Frontal cortex (tissue), 3 donors: ENCODE measurements at regions not wholly inside any gene's neighbourhood (a gene's known extent, or its start where the extent isn't known, plus 50 kb on each side); places are given as distances from the start of the nearest gene placed in this dataset.
"Not testable (repeated sequence)": the region's sequence is repeated elsewhere in the genome, so short reads cannot be mapped to it uniquely, and the experiment has no call there.

ENCODE experiments used
- DNase-seq, 2 donors: peaks; one replicate each; pipeline ENCODE4 v3.0.0; 2012; ENCODE audit warnings: low spot score in 2 of 2
- FAIRE-seq: peaks from 2 replicates; lab custom pipeline; 2012; peaks lifted over from hg19 to GRCh38; lab: Jason Lieb, UNC
- donor health status: control.
- donor health status: control.
- donor health status: control.

GRCh38 chr5:89064054-89064453 is 181.1 kb upstream of the MEF2C start:
- DNase-seq (no peak), FAIRE-seq (no peak)

DNA sequence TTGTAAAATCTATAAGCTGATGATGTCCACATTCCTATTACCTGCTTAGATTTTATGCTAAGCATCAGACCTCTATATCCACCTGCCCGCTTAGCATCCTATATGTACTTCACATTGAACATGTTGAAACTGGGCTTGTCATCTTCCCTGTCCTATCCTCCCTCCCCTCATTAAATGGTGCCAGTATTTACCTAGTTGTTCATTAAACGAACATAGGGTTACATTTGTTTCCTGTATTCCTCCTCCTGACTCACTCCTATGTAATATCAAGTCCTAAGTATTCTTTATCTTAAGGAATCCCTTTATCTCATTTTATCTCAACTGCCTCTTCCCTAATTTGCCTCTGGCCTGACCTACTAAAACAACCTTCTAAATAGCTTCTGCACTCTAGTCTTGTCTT is 177.8 kb upstream of the MEF2C start:
- DNase-seq (no peak), FAIRE-seq (no peak)

GRCh38 chr5:89059274-89059673 is 176.3 kb upstream of the MEF2C start:
- no peak for DNase-seq
- FAIRE-seq: no peak

- FAIRE-seq (no peak), DNase-seq (no peak)
Observed at GRCh38 chr5:89055695-89056085, 172.7 kb upstream of the MEF2C start.

GRCh38 chr5:89055015-89055694 is 172.2 kb upstream of the MEF2C start:
- FAIRE-seq: no peak
- DNase-seq: no peak

GRCh38 chr5:89053547-89053946 is 170.6 kb upstream of the MEF2C start:
- FAIRE-seq: no peak

DNA sequence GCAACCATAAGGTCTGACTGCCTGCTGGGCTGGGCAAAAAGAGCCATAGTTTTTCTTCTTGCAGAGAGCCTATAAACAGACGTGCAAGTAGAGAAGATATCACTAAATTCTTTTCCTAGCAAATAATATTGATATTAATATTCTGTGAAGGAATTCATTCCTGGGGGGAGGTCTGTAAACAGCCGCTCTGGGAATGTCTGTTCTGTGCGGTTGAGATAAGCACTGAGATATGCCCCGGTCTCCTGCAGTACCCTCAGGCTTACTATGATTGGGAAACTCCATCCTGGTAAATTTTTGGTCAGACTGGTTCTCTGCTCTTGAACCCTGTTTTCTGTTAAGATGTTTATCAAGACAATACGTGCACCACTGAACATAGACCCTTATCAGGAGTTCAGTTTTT is 167.1 kb upstream of the MEF2C start:
- not testable (repeated sequence) for FAIRE-seq, DNase-seq

More at GRCh38 chr5:89053547-89053946, 170.6 kb upstream of the MEF2C start:
- no peak for DNase-seq

- FAIRE-seq (no peak), DNase-seq (no peak)
Observed at GRCh38 chr5:89047571-89047970, 164.6 kb upstream of the MEF2C start.

DNA sequence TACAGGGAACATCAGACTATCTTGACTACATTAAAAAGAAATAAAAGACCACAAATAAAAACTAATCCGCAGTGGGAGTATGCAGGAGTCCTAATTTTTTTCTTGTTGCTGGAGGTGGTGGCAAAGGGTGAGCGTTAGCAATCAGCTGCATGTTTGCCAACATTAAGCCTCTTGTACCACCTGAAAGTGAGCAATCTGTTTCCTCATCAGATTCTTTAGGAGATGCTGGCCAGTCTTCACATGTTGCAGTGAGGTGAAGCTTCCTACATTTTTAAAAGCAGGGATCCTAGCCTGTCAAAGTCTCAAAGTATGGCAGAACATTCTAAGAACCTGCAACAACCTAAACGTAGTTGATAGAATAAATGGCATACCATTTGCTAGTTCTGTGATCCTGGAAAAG is 162.2 kb upstream of the MEF2C start:
- no peak for FAIRE-seq
- no peak for DNase-seq

- DNase-seq (no peak), FAIRE-seq (no peak)
Observed at GRCh38 chr5:89044674-89045200, 161.8 kb upstream of the MEF2C start.

DNA sequence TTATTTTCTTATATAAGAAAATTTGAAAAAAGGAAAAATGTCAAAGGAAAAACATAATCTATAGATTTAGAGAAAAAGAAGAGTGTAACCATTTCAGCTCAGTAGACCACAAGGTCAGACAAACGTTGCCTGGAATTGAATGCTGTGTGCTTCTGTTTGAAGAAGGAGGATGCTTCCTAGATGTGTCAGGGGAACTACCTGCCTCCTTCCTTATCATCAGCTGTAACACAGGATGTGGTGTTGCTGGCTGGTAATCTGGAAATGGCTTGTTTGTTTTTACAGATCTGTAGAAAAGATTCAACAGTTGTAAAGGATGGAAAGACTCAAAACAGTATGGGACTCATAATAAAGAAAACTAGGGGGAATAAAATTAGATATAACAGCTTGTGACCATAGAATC is 160.7 kb upstream of the MEF2C start:
- FAIRE-seq: no peak
- DNase-seq: no peak

DNA sequence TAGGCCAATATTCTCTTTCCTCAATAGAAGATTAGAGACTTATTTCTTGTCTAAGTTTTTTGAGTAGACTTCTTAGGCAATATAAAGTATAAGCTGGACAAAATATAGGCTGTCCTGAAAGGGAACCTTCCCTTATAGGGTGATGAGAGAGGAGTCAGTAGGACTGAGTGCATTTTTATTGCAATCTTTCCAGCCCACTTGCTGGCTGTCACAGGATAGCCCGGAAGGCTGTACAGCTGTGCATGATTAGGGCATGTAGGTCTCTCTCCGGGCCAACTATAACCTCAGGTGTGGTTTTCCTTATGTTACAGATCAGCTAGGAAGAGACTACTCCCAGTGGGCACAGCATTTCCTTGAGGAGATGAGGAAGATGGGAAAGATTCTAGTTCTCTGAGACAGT is 159.8 kb upstream of the MEF2C start:
- DNase-seq (no peak), FAIRE-seq (no peak)

DNA sequence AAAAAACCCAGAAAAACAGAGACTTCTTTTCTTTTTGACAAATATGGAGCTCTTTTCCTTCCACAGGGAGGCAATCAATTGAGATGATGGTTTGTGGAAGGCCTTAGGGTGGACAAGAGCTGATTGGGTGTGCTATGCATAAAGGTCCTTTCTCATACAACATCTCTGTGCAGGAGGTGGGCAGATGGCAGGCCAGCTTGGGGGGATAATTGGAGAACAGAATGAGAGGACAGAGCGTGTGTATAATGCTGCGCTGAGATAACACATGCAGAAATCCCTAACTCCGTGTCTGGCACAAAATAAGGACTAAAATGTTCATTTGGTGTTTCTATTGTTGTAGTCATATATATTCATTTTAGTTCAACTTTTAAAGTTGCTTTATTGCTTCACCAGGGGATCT is 159.0 kb upstream of the MEF2C start:
- DNase-seq (no peak), FAIRE-seq (no peak)

GRCh38 chr5:89041249-89041779 is 158.3 kb upstream of the MEF2C start:
- FAIRE-seq (no peak), DNase-seq (no peak)

DNA sequence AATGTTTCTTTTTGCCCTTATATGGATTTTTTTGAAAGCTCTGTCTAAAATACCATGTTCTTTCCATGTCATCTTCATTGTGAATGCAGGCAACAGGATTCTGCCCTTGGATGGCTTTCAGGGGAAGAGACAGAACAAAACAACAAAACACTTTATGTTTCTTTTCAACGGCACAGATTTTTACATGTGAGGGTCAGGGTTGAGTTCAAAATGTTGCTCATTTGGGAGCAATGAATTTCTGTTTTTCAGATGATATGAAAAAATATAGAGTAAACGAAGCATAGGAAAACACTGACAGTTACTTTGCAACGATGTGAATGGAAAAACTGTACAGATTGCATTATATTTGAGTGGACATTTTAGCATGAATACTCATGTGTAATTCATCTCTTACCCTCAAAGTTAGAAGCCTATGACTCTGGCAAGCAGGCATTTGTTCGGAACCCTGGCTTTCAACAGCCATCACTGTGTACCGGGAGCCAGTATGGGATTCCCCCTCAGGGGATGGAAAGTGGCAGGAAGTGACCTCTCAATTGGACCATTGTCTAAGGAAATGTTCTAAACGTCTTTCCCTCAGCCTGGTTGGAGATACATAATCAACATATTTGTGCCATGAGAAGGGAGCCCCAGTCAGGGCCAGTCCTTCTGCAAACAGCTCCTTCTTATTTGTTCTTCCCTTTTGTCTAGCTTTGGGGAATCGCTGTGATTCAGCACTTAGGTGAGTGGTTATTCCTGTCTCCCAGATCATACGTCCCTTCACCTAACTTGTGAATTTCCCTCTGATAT is 153.9 kb upstream of the MEF2C start:
- no peak for DNase-seq
- FAIRE-seq: no peak

- FAIRE-seq (no peak), DNase-seq (no peak)
Observed at GRCh38 chr5:89036166-89036565, 153.2 kb upstream of the MEF2C start.

GRCh38 chr5:89034588-89034987 is 151.6 kb upstream of the MEF2C start:
- DNase-seq (no peak), FAIRE-seq (no peak)

GRCh38 chr5:89030798-89031197 is 147.8 kb upstream of the MEF2C start:
- FAIRE-seq (no peak), DNase-seq (no peak)

GRCh38 chr5:89028595-89029285 is 145.8 kb upstream of the MEF2C start:
- DNase-seq (no peak), FAIRE-seq (no peak)

DNA sequence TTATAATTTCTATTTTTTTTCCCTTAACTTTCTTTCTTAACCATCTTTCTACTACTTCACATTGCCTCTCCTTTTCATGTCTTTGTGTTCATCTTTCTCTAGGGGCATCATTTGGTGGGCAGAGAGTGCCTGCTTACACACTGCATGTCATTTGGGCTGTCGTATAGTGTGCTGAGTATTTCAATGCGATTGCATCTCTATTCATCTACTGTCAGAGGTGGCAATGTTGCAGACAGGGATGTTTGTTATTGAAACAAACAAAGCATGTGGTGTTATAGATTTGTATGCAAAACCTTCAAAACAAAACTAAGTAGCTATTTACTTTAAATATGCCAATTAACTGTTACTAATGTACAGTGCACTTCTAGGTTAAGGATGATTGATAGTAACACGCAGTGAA is 141.1 kb upstream of the MEF2C start:
- FAIRE-seq (no peak), DNase-seq (no peak)
